HG03097 (cell line): ENCODE measurements at regions not wholly inside any gene's neighbourhood (a gene's known extent, or its start where the extent isn't known, plus 50 kb on each side); places are given as distances from the start of the nearest gene placed in this dataset.
"Not testable (repeated sequence)": the region's sequence is repeated elsewhere in the genome, so short reads cannot be mapped to it uniquely, and the experiment has no call there.

Experiments
- ATAC-seq: cut with Tn5 transposase; IDR thresholded peaks from one replicate; pipeline ENCODE4 v1.9.1; 2021; ENCODE audit not compliant: unreplicated experiment, low FRiP score

- no peak for ATAC-seq
Measured at GRCh38 chr2:35830833-35831232, 524.7 kb upstream of the CRIM1 start.

- ATAC-seq, result no peak
Measured at GRCh38 chr2:35827086-35827485, 528.5 kb upstream of the CRIM1 start.

DNA sequence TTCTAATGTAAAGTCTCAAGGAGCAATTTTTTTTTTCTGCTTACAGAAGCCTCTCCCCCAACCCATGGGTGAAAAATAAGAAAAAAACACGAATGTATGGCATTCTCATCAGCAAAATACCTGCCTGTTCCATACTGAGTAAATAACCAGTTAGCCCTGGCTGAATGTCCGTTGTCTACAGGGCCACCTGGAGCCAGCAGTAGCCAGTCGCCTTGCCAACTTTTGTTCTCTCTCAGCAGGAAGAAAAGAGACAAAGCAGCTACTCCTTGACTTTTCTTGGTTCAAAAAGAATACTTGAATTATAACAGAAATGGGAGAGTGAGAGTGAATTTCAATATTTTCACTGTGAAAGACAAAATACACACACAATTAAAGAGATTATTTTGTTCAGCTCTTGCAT lies 532.9 kb upstream of the CRIM1 start:
- no peak for ATAC-seq

DNA sequence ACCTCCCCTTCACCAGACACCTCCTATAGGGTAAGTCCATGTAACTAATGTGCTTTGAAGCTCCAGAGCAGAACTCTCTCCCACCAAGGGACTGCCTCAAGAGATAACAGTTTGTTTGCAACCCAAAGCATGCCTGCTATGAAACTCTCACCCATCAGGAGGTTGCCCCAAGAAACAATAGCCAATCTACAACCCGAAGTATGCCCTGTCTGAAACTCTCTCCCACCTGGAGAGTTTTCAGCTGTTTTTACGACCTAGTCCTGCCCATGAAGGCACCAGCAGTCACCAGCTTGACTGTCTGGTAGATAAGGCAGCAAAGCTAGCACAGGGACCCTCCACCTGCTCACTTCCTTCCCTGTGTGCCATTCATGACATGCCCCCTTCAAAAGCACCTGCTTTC lies 533.9 kb upstream of the CRIM1 start:
- no peak for ATAC-seq

- no peak for ATAC-seq
Measured at GRCh38 chr2:35820391-35820790, 535.2 kb upstream of the CRIM1 start.

DNA sequence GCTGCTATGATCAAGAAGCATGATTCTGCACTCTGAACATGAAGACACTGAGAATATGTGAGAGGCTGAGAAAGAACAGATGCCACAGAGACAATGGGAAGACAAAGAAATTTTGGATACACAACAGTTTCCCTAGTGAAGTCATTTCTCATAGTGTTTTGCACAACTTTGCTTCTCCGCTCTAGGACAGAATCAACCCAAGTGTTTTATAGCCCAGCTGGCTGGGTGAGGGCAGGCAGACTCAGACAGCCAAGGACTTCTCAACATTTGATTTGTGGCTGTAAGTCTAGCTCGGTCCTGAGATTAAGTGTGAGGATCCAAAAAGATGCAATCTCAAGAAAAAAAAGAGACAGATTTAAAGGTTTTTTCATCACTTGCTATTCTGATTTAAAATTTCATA lies 536.5 kb upstream of the CRIM1 start:
- no peak for ATAC-seq

- ATAC-seq, result not testable (repeated sequence)
Measured at GRCh38 chr2:35818359-35818758, 537.2 kb upstream of the CRIM1 start.

- not testable (repeated sequence) for ATAC-seq
Measured at GRCh38 chr2:35814597-35814996, 541.0 kb upstream of the CRIM1 start.

DNA sequence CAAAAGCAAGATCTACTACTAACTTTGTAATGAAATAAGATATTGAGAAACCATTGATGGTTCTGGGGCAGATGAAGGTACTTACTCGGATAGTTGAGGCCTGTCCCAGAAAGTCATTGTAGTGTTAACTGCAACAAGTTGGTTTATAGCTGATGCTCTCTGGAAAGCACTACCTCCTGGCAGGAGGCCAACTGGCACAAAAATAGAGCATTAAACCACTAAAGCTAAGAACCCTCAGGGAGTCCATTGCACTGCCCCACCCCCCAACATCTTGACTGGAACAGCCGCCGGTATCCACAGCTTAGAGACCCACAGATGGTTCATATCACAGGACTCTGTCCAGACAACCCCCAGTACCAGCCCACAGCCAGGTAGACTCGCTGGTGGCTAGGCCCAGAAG lies 552.5 kb upstream of the CRIM1 start:
- no peak for ATAC-seq

GRCh38 chr2:35794796-35795450 lies 560.7 kb upstream of the CRIM1 start:
- no peak for ATAC-seq

- ATAC-seq, result no peak
Measured at GRCh38 chr2:35790292-35790691, 565.3 kb upstream of the CRIM1 start.

GRCh38 chr2:35788543-35788942 lies 567.0 kb upstream of the CRIM1 start:
- no peak for ATAC-seq

GRCh38 chr2:35787302-35788031 lies 568.1 kb upstream of the CRIM1 start:
- ATAC-seq, result no peak

- no peak for ATAC-seq
Measured at GRCh38 chr2:35785564-35785963, 570.0 kb upstream of the CRIM1 start.

- ATAC-seq, result no peak
Measured at GRCh38 chr2:35784777-35785176, 570.8 kb upstream of the CRIM1 start.

- no peak for ATAC-seq
Measured at GRCh38 chr2:35783723-35784122, 571.9 kb upstream of the CRIM1 start.

- ATAC-seq, result no peak
Measured at GRCh38 chr2:35741556-35741955, 614.0 kb upstream of the CRIM1 start.

- ATAC-seq, result no peak
Measured at GRCh38 chr2:35731674-35732073, 623.9 kb upstream of the CRIM1 start.

DNA sequence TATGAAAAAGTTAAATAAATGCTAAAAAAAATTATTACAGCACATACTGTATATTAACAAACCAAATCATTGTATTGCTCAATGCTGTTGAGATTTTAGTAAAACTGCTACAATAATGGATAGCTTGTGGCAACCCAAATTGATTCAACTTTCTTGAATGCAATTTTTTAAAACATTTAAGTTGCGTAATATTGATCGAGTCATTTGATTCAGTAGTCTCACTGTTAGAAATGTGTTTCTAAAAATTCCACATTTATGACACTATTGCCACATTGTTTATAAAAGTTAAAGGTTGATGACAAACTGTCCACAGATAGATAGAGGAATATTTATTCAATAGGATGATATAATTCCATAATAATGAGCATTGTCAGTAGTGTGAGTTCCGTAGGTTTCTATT lies 640.7 kb upstream of the CRIM1 start:
- ATAC-seq, result no peak

DNA sequence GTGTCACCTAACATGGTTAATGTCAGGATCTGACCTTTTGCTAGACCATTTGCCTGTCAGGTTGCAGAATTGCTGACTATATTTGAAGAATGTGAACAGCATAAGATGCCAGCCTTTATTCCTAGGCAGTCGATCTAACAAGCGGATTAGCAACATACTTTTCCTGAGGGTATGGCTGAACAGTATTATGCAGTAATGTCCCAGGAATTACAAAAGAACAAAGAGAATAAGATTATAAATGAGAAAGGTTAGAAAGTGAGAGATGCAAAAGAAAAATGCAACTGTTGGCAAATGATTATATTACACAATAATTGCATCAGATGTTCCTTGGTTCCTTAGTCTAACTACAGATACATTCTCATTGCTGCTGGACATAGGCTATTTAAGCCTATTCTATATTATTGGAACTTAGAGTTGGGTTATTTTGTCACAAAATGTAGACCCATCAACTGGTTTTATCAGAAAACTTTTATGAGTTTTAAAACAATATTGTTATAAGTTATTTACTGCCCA lies 647.1 kb upstream of the CRIM1 start:
- no peak for ATAC-seq

DNA sequence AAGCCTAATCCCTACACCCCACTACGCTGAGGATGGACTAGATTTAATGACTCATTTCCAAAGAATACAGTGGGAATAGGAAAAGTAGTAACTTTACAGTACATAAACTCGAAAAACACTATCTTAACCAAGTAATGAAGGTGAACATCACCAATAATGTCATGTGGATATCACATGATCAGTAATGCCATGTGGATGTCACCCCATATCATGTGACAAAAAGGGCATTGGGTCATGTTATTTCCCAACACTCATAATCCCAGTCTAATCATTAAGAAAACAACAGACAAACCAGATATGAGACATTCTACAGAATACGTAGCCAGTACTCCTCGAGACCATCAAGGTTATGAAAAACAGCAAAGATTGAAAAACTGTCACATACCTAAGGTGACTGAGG lies 667.3 kb upstream of the CRIM1 start:
- no peak for ATAC-seq

DNA sequence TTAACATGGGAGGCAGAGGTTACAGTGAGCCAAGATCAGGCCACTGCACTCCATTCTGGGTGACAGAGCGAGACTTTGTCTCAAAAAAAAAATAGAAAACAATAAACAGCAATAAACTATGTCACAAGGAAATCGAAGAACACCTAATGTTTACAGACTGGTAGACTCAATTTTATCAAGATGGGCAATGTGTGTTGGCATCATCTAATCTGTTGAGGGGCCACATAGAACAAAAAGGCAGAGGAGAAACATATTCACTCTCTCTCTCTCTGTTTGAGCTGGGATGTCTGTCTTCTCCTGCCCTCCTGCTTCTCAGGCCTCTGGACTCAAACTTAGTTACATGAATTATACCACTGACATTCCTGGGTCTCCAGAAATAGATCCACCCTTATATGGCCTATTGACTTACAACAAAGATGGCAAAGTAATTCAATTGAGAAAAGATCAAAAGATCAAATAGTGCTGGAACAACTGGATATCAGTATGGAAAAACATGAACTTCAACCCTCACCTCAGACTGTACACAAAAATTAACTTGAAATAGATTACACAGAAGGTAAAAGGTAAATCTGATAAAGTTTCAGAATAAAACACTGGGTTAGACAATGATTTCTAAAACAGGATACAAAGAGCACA lies 703.8 kb upstream of the CRIM1 start:
- no peak for ATAC-seq
